Endothelial cell of umbilical vein (primary cell): ENCODE measurements at regions not wholly inside any gene's neighbourhood (a gene's known extent, or its start where the extent isn't known, plus 50 kb on each side); places are given as distances from the start of the nearest gene placed in this dataset.

Experiments
- CTCF ChIP-seq, 2 donors: IDR thresholded peaks; 1 replicate in 1 of 2; 2 replicates in 1 of 2; pipeline ENCODE4 v1.5.1; 2011; ENCODE audit warnings: low read length in 2 of 2, mild to moderate bottlenecking in 2 of 2, moderate library complexity in 2 of 2, control low read depth in 1 of 2, inconsistent platforms in 1 of 2, low read depth in 1 of 2; ENCODE audit not compliant: insufficient read depth in 1 of 2; ENCODE audit errors: extremely low read depth in 1 of 2
- EZH2 ChIP-seq: IDR thresholded peaks from 2 replicates; pipeline ENCODE4 v1.6.1; 2012; ENCODE audit warnings: borderline replicate concordance, low read depth, mild to moderate bottlenecking, moderate library complexity, low read length, inconsistent platforms; ENCODE audit not compliant: severe bottlenecking
- FOS ChIP-seq: IDR thresholded peaks from 2 replicates; pipeline ENCODE4 v1.6.1; 2011; ENCODE audit warnings: mild to moderate bottlenecking, low read length, moderate library complexity, borderline replicate concordance; ENCODE audit not compliant: insufficient read depth
- POLR2A ChIP-seq: IDR thresholded peaks from 2 replicates; pipeline ENCODE4 v1.6.1; 2012; ENCODE audit warnings: low read depth, mild to moderate bottlenecking, control low read depth, low read length

GRCh38 chr1:230548357-230548756 is 93.9 kb upstream of the COG2 start:
- TF ChIP-seq EZH2 (no peak), CTCF (IDR thresholded peaks at IDR 0.05; ENCODE audit: extremely low read depth in 1 of 2, insufficient read depth in 1 of 2, low read depth in 1 of 2, low read length in 2 of 2) (no peak), POLR2A (no peak), FOS (no peak)
